ENCODE measurements at regions not wholly inside any gene's neighbourhood (a gene's known extent, or its start where the extent isn't known, plus 50 kb on each side); places are given as distances from the start of the nearest gene placed in this dataset.

DNA sequence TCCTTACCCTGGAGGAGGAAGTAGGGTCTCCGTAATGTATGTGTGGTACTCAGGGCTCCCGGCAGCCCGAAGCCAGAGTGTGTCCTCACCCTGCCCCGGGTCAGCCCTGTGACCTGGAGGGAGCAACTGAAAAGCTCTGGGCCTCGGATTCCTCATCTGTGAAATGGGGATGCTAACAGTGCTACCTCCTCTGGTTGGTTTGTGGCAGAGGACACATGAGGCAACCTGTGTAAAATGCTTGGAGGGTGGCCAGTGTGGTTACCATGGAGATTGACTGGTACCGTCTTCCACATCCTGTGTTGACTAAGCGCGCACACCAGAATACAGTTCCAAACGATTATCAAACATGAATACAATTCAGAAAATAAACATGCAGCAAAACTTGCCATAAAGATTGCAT, 163.8 kb upstream of the KLF6 start:
- H3K4me3 ChIP-seq (ENCODE audit: low read depth in 1 of 3, low read length in 3 of 3), result no peak overlapping the region
- H3K4me1 ChIP-seq (ENCODE audit: control insufficient read depth in 4 of 4, insufficient read depth in 4 of 4, low read length in 3 of 4), result no peaks in the 10 kb centered on the region
- no peak overlapping the region for H3K9ac ChIP-seq (ENCODE audit: low read depth in 1 of 2, low read length in 2 of 2)
- peaks cover 0 to 3% (median 0%) of the 10 kb centered on the region in 4 donors for H3K27me3 ChIP-seq (ENCODE audit: control insufficient read depth in 4 of 4, insufficient read depth in 4 of 4, low read length in 3 of 4)
- WGBS, result 66% methylated on average over 9 of the region's 9 CpGs
- H3K9me3 ChIP-seq (ENCODE audit: control insufficient read depth in 4 of 4, low read length in 3 of 4), result peaks cover 0 to 4% (median 1%) of the 10 kb centered on the region in 4 donors
- no peak for DNase-seq (ENCODE audit: low spot score)
- no peak overlapping the region for H3K27ac ChIP-seq (ENCODE audit: low read depth in 1 of 2, low read length in 2 of 2)
- TF ChIP-seq RAD21 (IDR thresholded peaks at IDR 0.05) (no peak), NR2F2 (IDR thresholded peaks at IDR 0.05) (no peak), EGR1 (IDR thresholded peaks at IDR 0.05; ENCODE audit: low read depth in 2 of 2) (no peak), JUND (IDR thresholded peaks at IDR 0.05) (no peak), YY1 (IDR thresholded peaks at IDR 0.05) (no peak), RXRA (IDR thresholded peaks at IDR 0.05) (no peak)
- TF ChIP-seq, protein P1, sequence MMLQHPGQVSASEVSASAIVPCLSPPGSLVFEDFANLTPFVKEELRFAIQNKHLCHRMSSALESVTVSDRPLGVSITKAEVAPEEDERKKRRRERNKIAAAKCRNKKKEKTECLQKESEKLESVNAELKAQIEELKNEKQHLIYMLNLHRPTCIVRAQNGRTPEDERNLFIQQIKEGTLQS (IDR thresholded peaks at IDR 0.05), result no peak
- TF ChIP-seq, protein P2, sequence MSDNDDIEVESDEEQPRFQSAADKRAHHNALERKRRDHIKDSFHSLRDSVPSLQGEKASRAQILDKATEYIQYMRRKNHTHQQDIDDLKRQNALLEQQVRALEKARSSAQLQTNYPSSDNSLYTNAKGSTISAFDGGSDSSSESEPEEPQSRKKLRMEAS (IDR thresholded peaks at IDR 0.05), result no peak
- H3K36me3 ChIP-seq (ENCODE audit: control insufficient read depth in 4 of 4, insufficient read depth in 3 of 4, low read depth in 1 of 4, low read length in 3 of 4), result no peaks in the 10 kb centered on the region

DNA sequence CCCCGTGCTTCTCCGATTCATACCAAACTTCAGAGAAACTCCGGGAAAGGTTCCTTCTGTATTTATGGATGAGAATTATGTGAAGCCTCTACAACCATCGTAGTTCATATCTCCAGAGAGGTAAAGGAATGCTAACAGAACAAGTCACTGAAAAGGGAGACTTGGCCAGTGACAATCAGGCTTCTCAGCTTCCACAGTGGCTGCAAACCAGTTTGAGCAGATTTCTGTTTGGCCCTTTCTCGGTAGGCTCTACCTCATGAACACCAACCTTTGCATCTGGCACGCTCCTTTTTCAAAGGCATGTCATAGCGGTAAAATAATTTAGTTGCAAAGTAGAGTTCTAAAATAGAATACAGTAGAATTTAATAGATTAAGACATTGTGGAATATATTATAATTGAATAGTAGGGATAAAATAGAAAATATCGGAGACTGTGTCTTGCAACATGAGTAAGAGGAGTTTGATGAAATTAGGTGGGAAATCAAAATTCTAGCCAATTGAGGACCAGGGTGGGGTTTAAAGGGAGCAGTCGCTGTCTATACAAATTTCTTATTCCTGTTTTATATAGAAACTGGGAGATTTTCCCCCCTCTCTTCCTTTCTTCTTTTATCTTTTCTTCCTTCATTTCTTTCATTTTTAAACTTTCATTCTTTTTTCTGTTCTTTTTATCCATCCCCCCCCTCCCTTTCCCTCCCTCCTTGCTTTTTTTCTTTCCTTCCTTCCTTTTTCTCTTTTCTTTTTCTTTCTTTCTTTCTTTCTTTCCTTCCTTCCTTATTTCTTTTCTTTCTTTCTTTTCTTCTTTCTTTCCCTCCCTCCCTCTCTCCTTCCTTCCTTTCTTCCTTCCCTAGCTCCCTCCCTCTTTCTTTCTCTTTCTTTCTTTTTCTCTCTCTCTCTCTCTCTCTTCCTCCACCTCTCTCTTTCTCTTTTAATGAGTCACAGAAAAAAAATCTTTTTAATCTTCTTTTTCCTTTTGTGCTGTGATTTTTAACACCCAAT, 161.5 kb upstream of the KLF6 start:
- TF ChIP-seq RXRA (IDR thresholded peaks at IDR 0.05), result no peak
- TF ChIP-seq GABPA (IDR thresholded peaks at IDR 0.05 in 1 of 2, conservative IDR thresholded peaks at IDR 0.05 in 1 of 2), result no peak
- no peak for TF ChIP-seq EGR1 (IDR thresholded peaks at IDR 0.05; ENCODE audit: low read depth in 2 of 2)
- TF ChIP-seq HNF4A (conservative IDR thresholded peaks at IDR 0.05), result no peak
- TF ChIP-seq, protein P3, sequence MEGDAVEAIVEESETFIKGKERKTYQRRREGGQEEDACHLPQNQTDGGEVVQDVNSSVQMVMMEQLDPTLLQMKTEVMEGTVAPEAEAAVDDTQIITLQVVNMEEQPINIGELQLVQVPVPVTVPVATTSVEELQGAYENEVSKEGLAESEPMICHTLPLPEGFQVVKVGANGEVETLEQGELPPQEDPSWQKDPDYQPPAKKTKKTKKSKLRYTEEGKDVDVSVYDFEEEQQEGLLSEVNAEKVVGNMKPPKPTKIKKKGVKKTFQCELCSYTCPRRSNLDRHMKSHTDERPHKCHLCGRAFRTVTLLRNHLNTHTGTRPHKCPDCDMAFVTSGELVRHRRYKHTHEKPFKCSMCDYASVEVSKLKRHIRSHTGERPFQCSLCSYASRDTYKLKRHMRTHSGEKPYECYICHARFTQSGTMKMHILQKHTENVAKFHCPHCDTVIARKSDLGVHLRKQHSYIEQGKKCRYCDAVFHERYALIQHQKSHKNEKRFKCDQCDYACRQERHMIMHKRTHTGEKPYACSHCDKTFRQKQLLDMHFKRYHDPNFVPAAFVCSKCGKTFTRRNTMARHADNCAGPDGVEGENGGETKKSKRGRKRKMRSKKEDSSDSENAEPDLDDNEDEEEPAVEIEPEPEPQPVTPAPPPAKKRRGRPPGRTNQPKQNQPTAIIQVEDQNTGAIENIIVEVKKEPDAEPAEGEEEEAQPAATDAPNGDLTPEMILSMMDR (IDR thresholded peaks at IDR 0.05; ENCODE audit: low read depth, low read length, missing input control), result no peak
- TF ChIP-seq FOXA2 (IDR thresholded peaks at IDR 0.05), result no peak
- TF ChIP-seq YY1 (IDR thresholded peaks at IDR 0.05), result no peak
- no peak for TF ChIP-seq TAF1 (conservative IDR thresholded peaks at IDR 0.05)
- TF ChIP-seq, protein P4, sequence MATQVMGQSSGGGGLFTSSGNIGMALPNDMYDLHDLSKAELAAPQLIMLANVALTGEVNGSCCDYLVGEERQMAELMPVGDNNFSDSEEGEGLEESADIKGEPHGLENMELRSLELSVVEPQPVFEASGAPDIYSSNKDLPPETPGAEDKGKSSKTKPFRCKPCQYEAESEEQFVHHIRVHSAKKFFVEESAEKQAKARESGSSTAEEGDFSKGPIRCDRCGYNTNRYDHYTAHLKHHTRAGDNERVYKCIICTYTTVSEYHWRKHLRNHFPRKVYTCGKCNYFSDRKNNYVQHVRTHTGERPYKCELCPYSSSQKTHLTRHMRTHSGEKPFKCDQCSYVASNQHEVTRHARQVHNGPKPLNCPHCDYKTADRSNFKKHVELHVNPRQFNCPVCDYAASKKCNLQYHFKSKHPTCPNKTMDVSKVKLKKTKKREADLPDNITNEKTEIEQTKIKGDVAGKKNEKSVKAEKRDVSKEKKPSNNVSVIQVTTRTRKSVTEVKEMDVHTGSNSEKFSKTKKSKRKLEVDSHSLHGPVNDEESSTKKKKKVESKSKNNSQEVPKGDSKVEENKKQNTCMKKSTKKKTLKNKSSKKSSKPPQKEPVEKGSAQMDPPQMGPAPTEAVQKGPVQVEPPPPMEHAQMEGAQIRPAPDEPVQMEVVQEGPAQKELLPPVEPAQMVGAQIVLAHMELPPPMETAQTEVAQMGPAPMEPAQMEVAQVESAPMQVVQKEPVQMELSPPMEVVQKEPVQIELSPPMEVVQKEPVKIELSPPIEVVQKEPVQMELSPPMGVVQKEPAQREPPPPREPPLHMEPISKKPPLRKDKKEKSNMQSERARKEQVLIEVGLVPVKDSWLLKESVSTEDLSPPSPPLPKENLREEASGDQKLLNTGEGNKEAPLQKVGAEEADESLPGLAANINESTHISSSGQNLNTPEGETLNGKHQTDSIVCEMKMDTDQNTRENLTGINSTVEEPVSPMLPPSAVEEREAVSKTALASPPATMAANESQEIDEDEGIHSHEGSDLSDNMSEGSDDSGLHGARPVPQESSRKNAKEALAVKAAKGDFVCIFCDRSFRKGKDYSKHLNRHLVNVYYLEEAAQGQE (IDR thresholded peaks at IDR 0.05), result no peak
- TF ChIP-seq, protein P5, sequence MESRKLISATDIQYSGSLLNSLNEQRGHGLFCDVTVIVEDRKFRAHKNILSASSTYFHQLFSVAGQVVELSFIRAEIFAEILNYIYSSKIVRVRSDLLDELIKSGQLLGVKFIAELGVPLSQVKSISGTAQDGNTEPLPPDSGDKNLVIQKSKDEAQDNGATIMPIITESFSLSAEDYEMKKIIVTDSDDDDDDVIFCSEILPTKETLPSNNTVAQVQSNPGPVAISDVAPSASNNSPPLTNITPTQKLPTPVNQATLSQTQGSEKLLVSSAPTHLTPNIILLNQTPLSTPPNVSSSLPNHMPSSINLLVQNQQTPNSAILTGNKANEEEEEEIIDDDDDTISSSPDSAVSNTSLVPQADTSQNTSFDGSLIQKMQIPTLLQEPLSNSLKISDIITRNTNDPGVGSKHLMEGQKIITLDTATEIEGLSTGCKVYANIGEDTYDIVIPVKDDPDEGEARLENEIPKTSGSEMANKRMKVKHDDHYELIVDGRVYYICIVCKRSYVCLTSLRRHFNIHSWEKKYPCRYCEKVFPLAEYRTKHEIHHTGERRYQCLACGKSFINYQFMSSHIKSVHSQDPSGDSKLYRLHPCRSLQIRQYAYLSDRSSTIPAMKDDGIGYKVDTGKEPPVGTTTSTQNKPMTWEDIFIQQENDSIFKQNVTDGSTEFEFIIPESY (IDR thresholded peaks at IDR 0.05), result no peak
- Histone ChIP-seq H3K9ac (ENCODE audit: low read depth in 1 of 2, low read length in 2 of 2) (no peak overlapping the region), H3K27me3 (ENCODE audit: control insufficient read depth in 4 of 4, insufficient read depth in 4 of 4, low read length in 3 of 4) (peaks cover 0 to 3% (median 0%) of the 10 kb centered on the region in 4 donors), H3K36me3 (ENCODE audit: control insufficient read depth in 4 of 4, insufficient read depth in 3 of 4, low read depth in 1 of 4, low read length in 3 of 4) (no peaks in the 10 kb centered on the region), H3K4me1 (ENCODE audit: control insufficient read depth in 4 of 4, insufficient read depth in 4 of 4, low read length in 3 of 4) (no peaks in the 10 kb centered on the region), H3K4me3 (ENCODE audit: low read depth in 1 of 3, low read length in 3 of 3) (no peak overlapping the region), H3K27ac (ENCODE audit: low read depth in 1 of 2, low read length in 2 of 2) (no peak overlapping the region), H3K9me3 (ENCODE audit: control insufficient read depth in 4 of 4, low read length in 3 of 4) (peaks cover 0 to 4% (median 1%) of the 10 kb centered on the region in 4 donors)
- 80% methylated on average over 9 of the region's 9 CpGs for WGBS
- DNase-seq (ENCODE audit: low spot score), result no peak

Data from liver (tissue), 8 donors.